GM12878 (cell line): ENCODE measurements at regions not wholly inside any gene's neighbourhood (a gene's known extent, or its start where the extent isn't known, plus 50 kb on each side); places are given as distances from the start of the nearest gene placed in this dataset.

ENCODE experiments used
- CBFB ChIP-seq: IDR thresholded peaks from 2 replicates; pipeline ENCODE4 v1.6.1; 2016; ENCODE audit warnings: antibody characterized with exemption, low read depth
- CREB1 ChIP-seq: IDR thresholded peaks from 2 replicates; pipeline ENCODE4 v1.6.1; 2012; ENCODE audit warnings: low read depth, mild to moderate bottlenecking, inconsistent platforms
- EP300 ChIP-seq, 2 experiments: fragments of 150-350 bp in 1 of 2; IDR thresholded peaks; 2 replicates each; pipeline ENCODE4 v1.6.1; 2011 to 2012; ENCODE audit warnings: low read depth in 2 of 2, low read length in 2 of 2, borderline replicate concordance in 1 of 2, improper control_type of control experiment in 1 of 2, inconsistent platforms in 1 of 2; ENCODE audit not compliant: control insufficient read depth in 1 of 2
- ESRRA ChIP-seq: IDR thresholded peaks from 2 replicates; pipeline ENCODE4 v1.6.1; 2012; ENCODE audit warnings: mild to moderate bottlenecking, low read length, improper control_type of control experiment
- POLR2A ChIP-seq: IDR thresholded peaks from 2 replicates; pipeline ENCODE4 v1.6.1; 2011; ENCODE audit warnings: low read depth, mild to moderate bottlenecking, low read length
- POLR2AphosphoS5 ChIP-seq: IDR thresholded peaks from 2 replicates; pipeline ENCODE4 v1.6.1; 2011; ENCODE audit warnings: mild to moderate bottlenecking, low read length, inconsistent platforms
- SMAD1 ChIP-seq: fragments of 450-650 bp; IDR thresholded peaks from 2 replicates; pipeline ENCODE4 v1.6.1; 2018; ENCODE audit warnings: mild to moderate bottlenecking, low read depth; ENCODE audit not compliant: partially characterized antibody
- SP1 ChIP-seq: IDR thresholded peaks from one replicate; pipeline ENCODE4 v1.6.1; 2011; ENCODE audit warnings: low read depth, low read length
- TAF1 ChIP-seq: IDR thresholded peaks from 2 replicates; pipeline ENCODE4 v1.6.1; 2011; ENCODE audit warnings: mild to moderate bottlenecking, low read depth, low read length, borderline replicate concordance
- ZNF24 ChIP-seq: fragments of 450-650 bp; IDR thresholded peaks from 2 replicates; pipeline ENCODE4 v1.6.1; 2017; ENCODE audit warnings: antibody characterized with exemption, mild to moderate bottlenecking
- TF ChIP-seq, protein P1 (sequence below), 3 experiments: IDR thresholded peaks in 2 of 3; conservative IDR thresholded peaks in 1 of 3; 2 replicates each; pipeline ENCODE4 v1.5.1; 2011; ENCODE audit warnings: low read depth in 3 of 3, low read length in 3 of 3, mild to moderate bottlenecking in 3 of 3, control low read depth in 2 of 3, moderate library complexity in 2 of 3, inconsistent platforms in 1 of 3, mixed read lengths in 1 of 3; ENCODE audit not compliant: control insufficient read depth in 2 of 3, insufficient read depth in 1 of 3; ENCODE audit errors: extremely low read depth in 1 of 3
- TF ChIP-seq, protein P2 (sequence below): fragments of 150-350 bp; IDR thresholded peaks from 2 replicates; pipeline ENCODE4 v1.6.1; 2014; ENCODE audit warnings: mild to moderate bottlenecking, low read depth, low read length
- TF ChIP-seq, protein P3 (sequence below): IDR thresholded peaks from 2 replicates; pipeline ENCODE4 v1.6.1; 2012; ENCODE audit warnings: mild to moderate bottlenecking, low read depth, low read length

DNA sequence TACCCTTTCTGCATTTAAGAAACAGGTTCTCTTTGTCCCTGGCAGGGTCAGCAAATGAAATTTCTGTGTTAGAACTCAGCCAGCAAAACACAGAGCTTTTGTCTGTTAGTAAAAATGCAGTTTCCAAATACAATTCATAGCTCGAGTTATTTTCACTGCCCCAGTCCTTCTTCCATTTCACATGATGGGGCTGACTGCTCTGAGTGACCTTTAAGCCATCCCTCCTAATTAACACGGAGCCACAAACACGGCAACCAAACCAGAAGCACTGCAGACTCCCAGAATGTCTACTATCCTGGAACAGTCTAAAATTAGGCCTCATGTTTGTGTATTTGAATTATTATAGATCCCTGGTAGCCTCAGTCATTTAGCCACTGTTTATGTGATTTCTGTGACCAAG, 99.1 kb upstream of the RGS4 start:
- TF ChIP-seq, protein P1, sequence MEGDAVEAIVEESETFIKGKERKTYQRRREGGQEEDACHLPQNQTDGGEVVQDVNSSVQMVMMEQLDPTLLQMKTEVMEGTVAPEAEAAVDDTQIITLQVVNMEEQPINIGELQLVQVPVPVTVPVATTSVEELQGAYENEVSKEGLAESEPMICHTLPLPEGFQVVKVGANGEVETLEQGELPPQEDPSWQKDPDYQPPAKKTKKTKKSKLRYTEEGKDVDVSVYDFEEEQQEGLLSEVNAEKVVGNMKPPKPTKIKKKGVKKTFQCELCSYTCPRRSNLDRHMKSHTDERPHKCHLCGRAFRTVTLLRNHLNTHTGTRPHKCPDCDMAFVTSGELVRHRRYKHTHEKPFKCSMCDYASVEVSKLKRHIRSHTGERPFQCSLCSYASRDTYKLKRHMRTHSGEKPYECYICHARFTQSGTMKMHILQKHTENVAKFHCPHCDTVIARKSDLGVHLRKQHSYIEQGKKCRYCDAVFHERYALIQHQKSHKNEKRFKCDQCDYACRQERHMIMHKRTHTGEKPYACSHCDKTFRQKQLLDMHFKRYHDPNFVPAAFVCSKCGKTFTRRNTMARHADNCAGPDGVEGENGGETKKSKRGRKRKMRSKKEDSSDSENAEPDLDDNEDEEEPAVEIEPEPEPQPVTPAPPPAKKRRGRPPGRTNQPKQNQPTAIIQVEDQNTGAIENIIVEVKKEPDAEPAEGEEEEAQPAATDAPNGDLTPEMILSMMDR (IDR thresholded peaks at IDR 0.05 in 2 of 3, conservative IDR thresholded peaks at IDR 0.05 in 1 of 3; ENCODE audit: control insufficient read depth in 2 of 3, extremely low read depth in 1 of 3, insufficient read depth in 1 of 3, low read depth in 3 of 3, low read length in 3 of 3): no peak
- TF ChIP-seq POLR2AphosphoS5 (no peak), ZNF24 (no peak), CBFB (no peak), SP1 (no peak), CREB1 (no peak), ESRRA (no peak), EP300 (IDR thresholded peaks at IDR 0.05; ENCODE audit: borderline replicate concordance in 1 of 2, control insufficient read depth in 1 of 2, low read depth in 2 of 2, low read length in 2 of 2) (no peak), SMAD1 (no peak), POLR2A (no peak), TAF1 (no peak)
- TF ChIP-seq, protein P2, sequence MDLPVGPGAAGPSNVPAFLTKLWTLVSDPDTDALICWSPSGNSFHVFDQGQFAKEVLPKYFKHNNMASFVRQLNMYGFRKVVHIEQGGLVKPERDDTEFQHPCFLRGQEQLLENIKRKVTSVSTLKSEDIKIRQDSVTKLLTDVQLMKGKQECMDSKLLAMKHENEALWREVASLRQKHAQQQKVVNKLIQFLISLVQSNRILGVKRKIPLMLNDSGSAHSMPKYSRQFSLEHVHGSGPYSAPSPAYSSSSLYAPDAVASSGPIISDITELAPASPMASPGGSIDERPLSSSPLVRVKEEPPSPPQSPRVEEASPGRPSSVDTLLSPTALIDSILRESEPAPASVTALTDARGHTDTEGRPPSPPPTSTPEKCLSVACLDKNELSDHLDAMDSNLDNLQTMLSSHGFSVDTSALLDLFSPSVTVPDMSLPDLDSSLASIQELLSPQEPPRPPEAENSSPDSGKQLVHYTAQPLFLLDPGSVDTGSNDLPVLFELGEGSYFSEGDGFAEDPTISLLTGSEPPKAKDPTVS: no peak
- TF ChIP-seq, protein P3, sequence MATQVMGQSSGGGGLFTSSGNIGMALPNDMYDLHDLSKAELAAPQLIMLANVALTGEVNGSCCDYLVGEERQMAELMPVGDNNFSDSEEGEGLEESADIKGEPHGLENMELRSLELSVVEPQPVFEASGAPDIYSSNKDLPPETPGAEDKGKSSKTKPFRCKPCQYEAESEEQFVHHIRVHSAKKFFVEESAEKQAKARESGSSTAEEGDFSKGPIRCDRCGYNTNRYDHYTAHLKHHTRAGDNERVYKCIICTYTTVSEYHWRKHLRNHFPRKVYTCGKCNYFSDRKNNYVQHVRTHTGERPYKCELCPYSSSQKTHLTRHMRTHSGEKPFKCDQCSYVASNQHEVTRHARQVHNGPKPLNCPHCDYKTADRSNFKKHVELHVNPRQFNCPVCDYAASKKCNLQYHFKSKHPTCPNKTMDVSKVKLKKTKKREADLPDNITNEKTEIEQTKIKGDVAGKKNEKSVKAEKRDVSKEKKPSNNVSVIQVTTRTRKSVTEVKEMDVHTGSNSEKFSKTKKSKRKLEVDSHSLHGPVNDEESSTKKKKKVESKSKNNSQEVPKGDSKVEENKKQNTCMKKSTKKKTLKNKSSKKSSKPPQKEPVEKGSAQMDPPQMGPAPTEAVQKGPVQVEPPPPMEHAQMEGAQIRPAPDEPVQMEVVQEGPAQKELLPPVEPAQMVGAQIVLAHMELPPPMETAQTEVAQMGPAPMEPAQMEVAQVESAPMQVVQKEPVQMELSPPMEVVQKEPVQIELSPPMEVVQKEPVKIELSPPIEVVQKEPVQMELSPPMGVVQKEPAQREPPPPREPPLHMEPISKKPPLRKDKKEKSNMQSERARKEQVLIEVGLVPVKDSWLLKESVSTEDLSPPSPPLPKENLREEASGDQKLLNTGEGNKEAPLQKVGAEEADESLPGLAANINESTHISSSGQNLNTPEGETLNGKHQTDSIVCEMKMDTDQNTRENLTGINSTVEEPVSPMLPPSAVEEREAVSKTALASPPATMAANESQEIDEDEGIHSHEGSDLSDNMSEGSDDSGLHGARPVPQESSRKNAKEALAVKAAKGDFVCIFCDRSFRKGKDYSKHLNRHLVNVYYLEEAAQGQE: no peak
